ACC112 (cell line): ENCODE measurements at regions not wholly inside any gene's neighbourhood (a gene's known extent, or its start where the extent isn't known, plus 50 kb on each side); places are given as distances from the start of the nearest gene placed in this dataset.
A peak's percentile ranks its signal among the peaks of the same experiment; 100 is the strongest.

Experiments used
- H2AFZ ChIP-seq: fragments of 200-600 bp; sonication (generic); one replicate; pipeline ENCODE4 v1.6.0; 2017; ENCODE audit warnings: antibody characterized with exemption, low read length; ENCODE audit not compliant: unreplicated experiment
- H3K27ac ChIP-seq: fragments of 200-600 bp; sonication (generic); 2 replicates; pipeline ENCODE4 v1.5.1; 2014; ENCODE audit warnings: low read depth, mild to moderate bottlenecking, antibody characterized with exemption, low read length, moderate library complexity
- H3K27me3 ChIP-seq: fragments of 200-600 bp; sonication (generic); 2 replicates; pipeline ENCODE4 v1.6.1; 2014; ENCODE audit warnings: mild to moderate bottlenecking, antibody characterized with exemption, low read length, moderate library complexity, mixed read lengths; ENCODE audit not compliant: insufficient read depth
- H3K36me3 ChIP-seq: fragments of 200-600 bp; sonication (generic); 2 replicates; pipeline ENCODE4 v1.6.1; 2016; ENCODE audit warnings: mild to moderate bottlenecking, antibody characterized with exemption, low read length, moderate library complexity, mixed read lengths; ENCODE audit not compliant: insufficient read depth
- H3K4me1 ChIP-seq: fragments of 200-600 bp; sonication (generic); one replicate; pipeline ENCODE4 v1.6.1; 2016; ENCODE audit warnings: low read length, mixed read lengths; ENCODE audit not compliant: insufficient read depth, unreplicated experiment, control insufficient read depth
- H3K4me3 ChIP-seq: fragments of 200-600 bp; sonication (generic); 2 replicates; pipeline ENCODE4 v1.5.1; 2014; ENCODE audit warnings: mild to moderate bottlenecking, low read depth, low read length
- H3K79me2 ChIP-seq: fragments of 200-600 bp; sonication (generic); one replicate; pipeline ENCODE4 v1.6.0; 2016; ENCODE audit warnings: low read length; ENCODE audit not compliant: control insufficient read depth, unreplicated experiment, insufficient read depth

GRCh38 chr6:40937491-40937890 lies 101.5 kb downstream of the UNC5CL start:
- Histone ChIP-seq H3K4me1 (peaks cover 13% of the 10 kb centered on the region), H3K79me2 (no peaks in the 10 kb centered on the region), H3K27ac (peak overlapping the region; percentile 51), H3K4me3 (no peak overlapping the region), H3K36me3 (no peaks in the 10 kb centered on the region), H2AFZ (no peak overlapping the region), H3K27me3 (no peaks in the 10 kb centered on the region)

GRCh38 chr6:40936818-40937251 lies 102.2 kb downstream of the UNC5CL start:
- Histone ChIP-seq H3K4me1 (peaks cover 13% of the 10 kb centered on the region), H3K27me3 (no peaks in the 10 kb centered on the region), H3K27ac (peak overlapping the region; percentile 51), H3K79me2 (no peaks in the 10 kb centered on the region), H3K4me3 (no peak overlapping the region), H2AFZ (no peak overlapping the region), H3K36me3 (no peaks in the 10 kb centered on the region)

- Histone ChIP-seq H3K36me3 (no peaks in the 10 kb centered on the region), H3K79me2 (no peaks in the 10 kb centered on the region), H3K27me3 (no peaks in the 10 kb centered on the region), H2AFZ (no peak overlapping the region), H3K4me3 (no peak overlapping the region), H3K4me1 (peaks cover 13% of the 10 kb centered on the region), H3K27ac (no peak overlapping the region)
These were observed 105.2 kb downstream of the UNC5CL start for GRCh38 chr6:40933864-40934263.

- Histone ChIP-seq H2AFZ (no peak overlapping the region), H3K79me2 (no peaks in the 10 kb centered on the region), H3K4me1 (peaks cover 13% of the 10 kb centered on the region), H3K36me3 (no peaks in the 10 kb centered on the region), H3K27me3 (no peaks in the 10 kb centered on the region), H3K27ac (no peak overlapping the region), H3K4me3 (no peak overlapping the region)
These were observed 106.1 kb downstream of the UNC5CL start for GRCh38 chr6:40932953-40933352.

- Histone ChIP-seq H3K27ac (no peak overlapping the region), H3K4me3 (no peak overlapping the region), H2AFZ (no peak overlapping the region)
These were observed 106.7 kb downstream of the UNC5CL start for GRCh38 chr6:40932366-40932765.

GRCh38 chr6:40931931-40932330 lies 107.1 kb downstream of the UNC5CL start:
- Histone ChIP-seq H3K27ac (no peak overlapping the region), H3K4me1 (peaks cover 6% of the 10 kb centered on the region), H3K36me3 (no peaks in the 10 kb centered on the region), H3K79me2 (no peaks in the 10 kb centered on the region), H2AFZ (no peak overlapping the region), H3K27me3 (peaks cover 3% of the 10 kb centered on the region; the same call in 1 of the 2 replicates), H3K4me3 (no peak overlapping the region)

More at GRCh38 chr6:40932366-40932765, 106.7 kb downstream of the UNC5CL start:
- Histone ChIP-seq H3K27me3 (peaks cover 3% of the 10 kb centered on the region; the same call in 1 of the 2 replicates), H3K36me3 (no peaks in the 10 kb centered on the region), H3K4me1 (peaks cover 11% of the 10 kb centered on the region), H3K79me2 (no peaks in the 10 kb centered on the region)

- H3K27me3 ChIP-seq = peaks cover 11% of the 10 kb centered on the region; the same call in 1 of the 2 replicates
- H3K27ac ChIP-seq = no peak overlapping the region
- H3K36me3 ChIP-seq = no peaks in the 10 kb centered on the region
- H3K4me1 ChIP-seq = no peaks in the 10 kb centered on the region
- no peak overlapping the region for H2AFZ ChIP-seq
- no peak overlapping the region for H3K4me3 ChIP-seq
- H3K79me2 ChIP-seq = no peaks in the 10 kb centered on the region
These were observed 108.5 kb downstream of the UNC5CL start for GRCh38 chr6:40930555-40930954.

- H3K79me2 ChIP-seq = no peaks in the 10 kb centered on the region
- no peaks in the 10 kb centered on the region for H3K36me3 ChIP-seq
- no peaks in the 10 kb centered on the region for H3K4me1 ChIP-seq
- H3K4me3 ChIP-seq = no peak overlapping the region
- no peak overlapping the region for H3K27ac ChIP-seq
- no peak overlapping the region for H2AFZ ChIP-seq
- peaks cover 13% of the 10 kb centered on the region; the same call in 1 of the 2 replicates for H3K27me3 ChIP-seq
These were observed 109.0 kb downstream of the UNC5CL start for GRCh38 chr6:40930045-40930444.

- Histone ChIP-seq H3K27ac (no peak overlapping the region), H3K79me2 (no peaks in the 10 kb centered on the region), H3K27me3 (peaks cover 13% of the 10 kb centered on the region; the same call in 1 of the 2 replicates), H3K4me1 (no peaks in the 10 kb centered on the region), H2AFZ (no peak overlapping the region), H3K4me3 (no peak overlapping the region), H3K36me3 (no peaks in the 10 kb centered on the region)
These were observed 109.8 kb downstream of the UNC5CL start for GRCh38 chr6:40929176-40929575.

- Histone ChIP-seq H3K36me3 (no peaks in the 10 kb centered on the region), H2AFZ (no peak overlapping the region)
These were observed 110.3 kb downstream of the UNC5CL start for GRCh38 chr6:40928763-40929162.

GRCh38 chr6:40928307-40928706 lies 110.7 kb downstream of the UNC5CL start:
- Histone ChIP-seq H3K27ac (no peak overlapping the region), H3K4me3 (no peak overlapping the region), H3K4me1 (no peaks in the 10 kb centered on the region), H3K79me2 (no peaks in the 10 kb centered on the region), H3K36me3 (no peaks in the 10 kb centered on the region), H2AFZ (no peak overlapping the region), H3K27me3 (peaks cover 13% of the 10 kb centered on the region; the same call in 1 of the 2 replicates)

More at GRCh38 chr6:40928763-40929162, 110.3 kb downstream of the UNC5CL start:
- Histone ChIP-seq H3K79me2 (no peaks in the 10 kb centered on the region), H3K27me3 (peaks cover 13% of the 10 kb centered on the region; the same call in 1 of the 2 replicates), H3K27ac (no peak overlapping the region), H3K4me1 (no peaks in the 10 kb centered on the region), H3K4me3 (no peak overlapping the region)
